Ureter (tissue), 1 donor: ENCODE measurements at regions not wholly inside any gene's neighbourhood (a gene's known extent, or its start where the extent isn't known, plus 50 kb on each side); places are given as distances from the start of the nearest gene placed in this dataset.

Experiments used
- DNase-seq: peaks from one replicate; pipeline ENCODE4 v3.0.0-alpha.2; 2020; ENCODE audit warnings: low spot score
- donor health status: DM: yes; HTN: yes; CAD: no.

DNA sequence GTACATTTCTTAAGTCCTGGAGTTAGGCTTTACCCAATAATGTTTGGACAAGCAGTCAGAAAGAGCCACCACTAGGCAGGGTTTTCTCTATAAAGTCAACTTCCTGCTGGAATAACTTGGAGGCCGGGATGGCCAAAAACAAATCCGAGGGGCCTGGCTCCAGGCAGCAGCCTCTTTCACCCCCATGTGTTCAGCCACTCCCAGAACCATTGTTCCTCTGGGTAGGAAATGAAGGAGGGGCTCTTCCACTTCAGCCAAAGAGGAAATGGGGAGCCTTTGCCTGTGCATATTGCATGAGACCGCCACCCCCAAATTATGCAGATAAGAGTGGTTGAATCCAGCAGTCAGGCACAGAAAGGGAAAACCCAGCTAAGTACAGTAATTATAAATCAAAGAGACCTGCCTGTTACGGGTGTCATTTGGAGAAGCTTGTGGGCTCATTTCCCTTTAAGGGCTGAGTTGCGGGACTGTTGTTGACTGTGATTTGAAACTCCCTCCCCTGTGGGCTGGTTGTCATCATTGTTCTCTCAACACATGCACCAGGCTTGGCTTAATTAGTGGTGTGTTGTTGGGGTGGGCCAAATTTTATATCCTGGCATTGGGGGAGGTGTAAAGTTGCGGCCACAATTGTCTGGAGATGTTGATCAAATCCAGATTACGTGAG, 212.8 kb upstream of the SOX11 start:
- DNase-seq: no peak

DNA sequence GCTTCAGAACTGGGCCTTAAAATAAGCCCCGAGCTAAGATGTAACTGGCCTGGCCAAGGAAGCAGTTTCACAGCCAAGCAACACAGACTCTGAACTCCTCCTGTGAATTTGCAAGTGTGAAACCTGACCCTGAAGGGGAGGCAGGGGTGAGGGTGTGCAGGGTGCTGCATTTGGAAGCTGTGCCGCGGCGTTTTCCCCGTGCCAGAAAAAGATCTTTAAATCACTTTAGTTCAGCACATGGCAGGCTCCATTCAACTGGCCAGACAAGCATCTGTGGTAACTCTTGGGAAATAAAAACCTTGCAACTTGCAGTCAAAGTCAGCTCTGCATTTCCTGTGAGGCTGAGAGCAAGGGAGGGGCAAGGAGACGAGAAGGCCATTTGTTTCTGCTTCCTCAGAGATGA, 209.3 kb upstream of the SOX11 start:
- DNase-seq: no peak

DNA sequence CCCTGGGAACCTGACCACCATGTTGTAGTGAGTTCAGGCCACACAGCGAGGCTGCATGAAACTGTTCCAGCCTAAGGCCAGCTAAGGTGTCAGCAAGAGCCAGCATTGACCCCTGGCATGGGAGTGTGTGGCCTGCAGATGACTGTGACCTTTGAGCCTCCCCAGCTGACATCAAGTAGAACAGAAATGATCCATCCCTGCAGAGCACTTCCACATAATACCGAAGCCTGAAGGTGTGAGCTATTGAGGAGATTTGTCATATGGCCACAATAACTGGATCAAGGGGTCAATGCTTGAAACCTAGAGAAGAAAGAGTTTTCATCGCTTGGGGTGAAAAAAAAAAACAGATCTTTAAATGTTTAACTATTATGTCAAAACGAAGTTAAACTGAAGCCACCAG, 207.3 kb upstream of the SOX11 start:
- no peak for DNase-seq

DNA sequence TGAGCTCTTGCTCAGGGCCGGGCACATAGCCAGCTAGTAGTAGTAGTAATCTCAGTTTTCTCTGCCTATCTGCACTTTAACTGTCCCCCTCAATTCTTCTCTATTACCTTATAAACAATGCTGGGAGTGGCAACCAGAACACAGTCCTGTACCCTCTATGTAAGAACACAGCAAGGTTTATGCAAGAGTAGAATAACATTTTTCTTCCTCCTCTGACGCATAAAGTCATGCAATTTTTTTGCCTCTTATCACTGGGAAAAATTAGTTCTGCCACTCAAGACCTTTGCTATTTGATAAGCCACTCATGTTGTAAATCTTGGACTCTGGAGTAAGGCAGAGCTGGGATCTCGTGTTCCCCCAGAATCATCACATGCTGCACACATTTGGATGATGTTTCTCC, 200.7 kb upstream of the SOX11 start:
- no peak for DNase-seq

DNA sequence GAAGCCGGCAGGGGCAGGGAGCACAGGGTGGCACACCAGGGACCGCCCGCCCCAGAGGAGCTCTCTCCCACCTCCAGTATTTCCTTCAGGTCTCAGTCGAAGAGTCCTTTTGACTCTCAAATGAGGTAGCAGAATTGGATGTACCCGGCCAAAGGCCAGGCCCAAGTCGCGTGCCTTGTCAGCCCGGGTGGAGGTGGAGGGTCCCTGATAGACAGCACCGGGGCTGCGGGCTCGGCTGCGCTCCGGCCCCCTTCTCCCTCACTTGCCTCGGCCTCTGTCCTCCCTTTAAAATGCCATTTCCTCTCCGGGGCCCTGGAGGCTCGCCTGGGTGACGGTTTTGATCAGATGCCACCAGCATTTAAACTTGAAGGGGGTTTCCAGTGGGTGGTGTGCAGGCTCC, 198.9 kb upstream of the SOX11 start:
- DNase-seq: no peak

DNA sequence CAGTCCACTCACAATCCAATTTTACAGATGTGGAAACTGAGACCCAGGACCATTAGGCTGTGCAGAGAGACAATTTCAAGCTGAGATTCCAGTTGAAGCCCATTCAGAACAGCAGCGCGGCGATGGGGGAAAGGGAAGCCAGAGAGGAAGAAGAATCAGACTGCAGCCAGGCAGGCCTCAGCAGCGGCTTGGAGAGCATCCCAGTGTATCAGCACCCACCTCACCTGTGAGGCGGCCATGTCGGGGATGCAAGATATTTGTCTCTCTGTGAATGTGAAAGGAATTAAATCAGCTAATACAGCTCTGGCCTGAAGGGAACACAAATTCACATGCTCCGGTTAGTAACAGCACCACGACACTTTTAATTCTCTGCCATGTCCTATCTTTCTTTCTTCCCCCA, 198.0 kb upstream of the SOX11 start:
- DNase-seq: no peak

DNA sequence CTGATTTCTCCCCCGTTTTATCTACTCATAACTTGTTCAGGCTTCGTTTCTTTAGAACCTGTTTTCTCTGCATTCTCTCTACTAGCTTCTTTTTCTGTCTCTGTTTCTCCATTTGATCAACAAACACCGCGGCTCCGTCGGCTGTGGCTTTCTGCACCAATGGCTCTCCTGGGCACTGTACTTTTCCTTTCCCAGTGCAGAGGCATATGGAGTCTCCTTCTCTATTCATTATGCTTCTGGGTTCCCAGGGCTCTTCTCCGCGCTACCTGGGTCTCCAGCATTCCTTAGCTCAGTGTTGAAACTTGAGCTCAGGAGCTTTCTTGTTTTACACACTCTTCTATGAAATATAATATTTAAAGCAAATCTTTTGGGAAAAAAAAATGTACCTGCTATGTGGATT, 196.6 kb upstream of the SOX11 start:
- no peak for DNase-seq

DNA sequence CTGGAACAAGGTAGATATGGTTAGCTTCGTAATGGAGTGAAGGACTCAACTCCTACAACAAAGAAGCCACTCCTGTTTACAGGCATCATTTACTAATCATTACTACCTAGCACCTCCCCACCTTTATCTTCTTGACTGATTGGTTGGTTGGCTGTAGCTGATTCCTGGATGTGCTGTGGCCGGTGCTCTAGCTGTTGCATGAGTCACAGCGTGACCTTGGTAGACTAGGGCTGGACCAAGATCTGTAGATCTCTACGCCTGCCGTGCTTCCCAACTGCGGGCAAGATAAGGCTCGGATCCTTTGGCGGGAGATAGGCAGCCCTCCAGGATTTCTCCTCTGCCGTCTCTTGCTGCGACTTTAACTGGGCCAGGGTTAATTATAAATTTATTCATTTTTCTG, 194.3 kb upstream of the SOX11 start:
- DNase-seq: no peak

DNA sequence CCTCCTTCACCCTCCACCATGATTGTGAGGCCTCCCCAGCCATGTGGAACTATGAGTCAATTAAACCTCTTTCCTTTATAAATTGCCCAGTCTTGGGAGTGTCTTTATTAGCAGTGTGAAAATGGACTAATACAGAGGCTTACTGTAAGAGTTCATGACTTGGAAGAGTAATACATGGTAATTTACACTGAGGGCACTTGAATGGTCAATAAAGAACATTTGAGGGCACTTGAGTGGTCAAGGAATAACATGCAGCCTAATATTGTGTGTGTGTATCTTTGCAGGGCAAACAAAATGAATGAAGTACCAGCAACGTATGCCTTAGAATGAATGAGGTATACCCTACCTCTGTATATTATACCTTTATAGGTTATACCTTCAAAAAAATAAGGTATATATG, 190.4 kb upstream of the SOX11 start:
- DNase-seq: no peak

DNA sequence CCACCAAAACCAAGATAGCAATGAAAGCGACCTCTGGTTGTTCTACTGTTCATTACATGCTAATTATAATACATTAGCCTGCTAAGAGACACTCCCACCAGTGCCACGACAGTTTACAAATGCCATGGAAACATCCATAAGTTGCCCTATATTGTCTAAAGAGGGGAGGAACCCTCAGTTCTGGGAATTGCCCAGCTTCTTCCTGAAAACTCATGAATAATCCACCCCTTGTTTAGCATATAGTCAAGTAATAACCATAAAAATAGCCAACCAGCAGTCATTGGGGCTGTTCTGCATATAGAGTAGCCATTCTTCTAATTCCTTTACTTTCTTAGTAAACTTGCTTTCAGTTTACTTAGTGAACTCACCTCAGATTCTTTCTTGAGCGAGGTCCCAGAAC, 189.8 kb upstream of the SOX11 start:
- DNase-seq: no peak

DNA sequence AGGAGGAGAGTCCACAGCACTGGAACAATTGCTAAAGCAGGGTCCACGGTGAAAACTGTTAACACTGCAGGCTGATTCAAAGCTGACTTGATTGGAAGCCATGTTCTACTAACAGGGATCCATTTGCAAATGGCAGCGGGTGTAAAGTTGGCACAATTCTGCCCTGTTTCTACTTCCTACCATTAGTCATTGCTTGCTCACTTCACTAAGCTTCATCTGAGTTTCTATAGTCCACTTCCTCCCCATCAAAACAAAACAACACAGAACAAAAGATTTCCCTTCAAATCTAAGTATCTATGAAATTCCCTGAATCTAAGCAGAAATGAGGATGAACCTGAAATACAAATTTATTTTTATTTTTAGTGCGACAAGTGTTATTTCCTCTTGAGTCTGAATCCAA, 187.4 kb upstream of the SOX11 start:
- DNase-seq: no peak

DNA sequence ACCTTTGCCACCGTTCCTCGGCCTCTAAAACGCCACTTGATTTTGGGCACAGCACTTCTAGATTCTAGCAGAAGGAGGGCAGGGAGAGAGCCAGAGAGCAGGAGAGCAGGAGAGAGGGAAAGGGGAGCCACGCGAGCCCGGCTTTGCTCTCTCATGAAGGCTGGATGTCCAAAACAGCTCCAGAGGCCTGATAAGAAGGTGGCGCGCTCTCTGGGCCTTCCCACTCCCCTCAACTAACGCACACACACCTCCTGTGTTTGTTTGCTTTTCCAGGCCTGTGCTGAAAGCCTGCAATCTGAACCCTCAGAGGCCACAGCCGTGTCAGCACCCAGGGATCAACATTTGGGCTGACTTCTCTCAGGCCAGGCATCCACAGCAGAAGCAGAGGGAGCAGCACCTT, 184.8 kb upstream of the SOX11 start:
- DNase-seq: no peak

DNA sequence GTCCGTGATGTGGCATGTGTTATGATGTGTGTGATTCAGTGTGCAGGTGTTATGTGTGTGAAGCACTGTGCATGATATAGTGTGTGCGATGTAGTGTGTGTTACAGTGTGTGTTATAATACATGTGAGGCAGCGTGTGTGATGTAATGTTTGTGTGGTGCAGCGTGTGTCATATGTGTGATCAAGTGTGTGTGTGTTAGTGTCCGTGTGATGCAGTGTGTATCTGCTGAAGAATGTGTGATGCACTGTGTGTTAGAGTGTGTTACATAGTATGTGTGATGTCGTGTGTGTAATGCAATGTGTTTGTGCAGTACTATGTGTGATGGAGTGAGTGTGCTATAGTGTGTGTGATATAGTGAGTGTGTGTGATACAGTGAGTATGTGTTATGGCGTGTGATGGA, 182.8 kb upstream of the SOX11 start:
- no peak for DNase-seq

DNA sequence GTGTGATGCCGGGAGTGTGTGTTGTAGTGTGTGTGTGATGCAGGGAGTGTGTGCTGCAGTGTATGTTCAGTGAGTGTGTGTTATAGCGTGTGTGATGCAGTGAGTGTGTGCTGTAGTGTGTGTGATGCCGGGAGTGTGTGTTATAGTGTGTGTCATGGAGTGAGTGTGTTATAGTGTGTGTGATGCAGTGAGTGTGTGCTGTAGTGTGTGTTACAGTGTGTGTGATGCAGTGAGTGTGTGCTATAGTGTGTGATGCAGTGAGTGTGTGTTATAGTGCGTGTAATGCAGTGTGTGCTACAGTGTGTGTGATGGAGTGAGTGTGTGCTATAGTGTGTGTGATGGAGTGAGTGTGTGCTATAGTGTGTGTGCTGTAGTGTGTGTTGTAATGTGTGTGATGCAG, 182.1 kb upstream of the SOX11 start:
- no peak for DNase-seq

DNA sequence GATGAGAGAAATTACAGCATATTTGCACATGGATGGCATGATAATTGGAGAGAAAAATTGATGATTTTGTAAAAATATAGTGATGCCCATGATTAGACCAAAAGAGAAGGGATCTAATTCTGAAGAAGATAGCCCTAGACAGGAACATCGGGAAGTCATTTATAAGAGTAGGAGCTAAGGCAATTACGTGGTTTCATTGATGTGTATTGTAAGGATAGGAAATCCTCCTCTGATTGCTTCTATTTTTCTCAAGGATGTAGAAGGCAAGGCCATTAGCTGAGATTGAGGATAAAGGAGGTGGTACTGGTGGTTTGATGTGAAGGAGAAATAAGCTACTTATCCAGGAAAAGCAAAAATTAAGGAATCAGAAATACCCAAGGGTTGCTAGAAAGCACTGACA, 176.5 kb upstream of the SOX11 start:
- no peak for DNase-seq

DNA sequence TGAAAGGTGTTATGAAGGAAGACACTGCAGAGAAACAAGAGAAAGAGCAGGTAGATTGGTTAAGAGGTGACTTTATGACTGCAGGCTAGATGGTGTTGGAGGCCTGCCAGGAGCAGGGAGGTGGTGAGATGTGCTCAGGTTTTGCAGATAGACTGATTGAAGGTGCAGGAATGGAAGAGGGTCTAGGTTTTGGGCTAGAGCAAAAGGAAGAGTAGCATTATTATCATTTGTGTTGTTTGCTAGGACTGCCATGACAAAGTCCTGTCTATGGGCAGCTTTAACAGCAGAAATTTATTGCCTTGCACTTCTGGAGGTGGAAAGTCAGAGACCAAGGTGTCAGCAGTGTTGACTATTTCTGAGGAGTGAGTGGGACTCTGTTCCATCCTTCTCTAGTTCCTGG, 172.9 kb upstream of the SOX11 start:
- no peak for DNase-seq

DNA sequence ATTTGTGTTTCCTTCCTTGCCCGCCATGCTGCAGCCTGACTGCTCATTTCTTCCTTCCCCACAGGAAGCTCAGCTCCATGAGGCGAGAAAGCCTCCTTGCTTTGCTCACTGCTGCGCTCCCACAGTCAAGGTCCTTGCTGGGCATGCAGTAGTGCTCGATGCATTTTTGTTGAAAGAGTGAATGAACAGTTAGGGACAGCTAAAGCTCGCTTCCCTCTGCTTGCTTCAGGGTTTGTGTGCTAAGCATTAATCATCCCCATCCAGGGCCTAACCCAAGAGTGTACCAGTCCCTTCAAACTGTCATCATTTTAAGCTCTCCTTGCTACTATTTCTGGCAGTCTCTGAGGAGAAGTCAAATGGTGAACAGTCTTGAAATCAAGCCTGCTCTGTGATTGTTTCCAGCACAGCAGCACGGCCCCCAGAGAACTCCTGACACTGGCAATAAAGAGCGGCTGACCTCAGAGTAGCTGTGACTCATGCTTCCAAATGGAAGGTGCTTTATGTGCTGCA, 171.7 kb upstream of the SOX11 start:
- DNase-seq: no peak

DNA sequence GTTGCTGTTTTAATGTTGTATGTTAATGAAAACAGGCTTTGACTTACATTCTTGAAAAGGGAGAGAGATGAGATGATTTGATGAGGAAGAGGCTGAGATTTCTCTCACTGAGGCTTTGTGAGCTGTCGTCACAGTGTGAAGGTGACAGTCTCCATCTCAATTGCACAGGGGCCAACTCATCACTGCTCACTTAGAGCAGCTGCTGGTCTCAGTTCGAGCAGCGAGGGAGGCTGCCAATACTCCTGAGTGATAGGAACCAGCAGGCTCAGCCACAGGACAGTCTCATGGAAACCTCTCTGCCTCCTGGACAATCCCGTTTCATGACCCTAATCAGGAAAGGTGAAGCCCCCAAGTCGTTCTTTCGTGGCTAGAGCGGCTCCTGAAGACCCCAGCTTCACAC, 170.7 kb upstream of the SOX11 start:
- no peak for DNase-seq

DNA sequence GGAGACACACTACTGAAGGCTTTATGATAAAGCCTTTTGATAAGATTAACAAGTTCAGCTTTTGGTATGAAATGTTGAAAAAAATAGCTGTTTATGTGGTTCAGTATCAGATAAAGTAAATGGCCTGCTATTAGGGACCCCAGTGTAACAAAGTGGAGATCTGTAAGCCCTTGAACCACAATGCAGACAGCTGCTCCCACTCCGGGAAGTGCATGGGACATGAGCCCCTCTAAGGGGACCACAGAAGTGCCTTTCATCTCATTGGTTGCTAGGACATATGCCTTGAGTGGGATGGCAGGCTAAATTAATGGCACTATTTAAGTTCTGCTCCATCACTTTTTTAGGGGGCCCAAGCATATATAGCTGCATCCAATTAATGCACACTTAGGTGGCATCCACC, 167.6 kb upstream of the SOX11 start:
- DNase-seq: no peak

DNA sequence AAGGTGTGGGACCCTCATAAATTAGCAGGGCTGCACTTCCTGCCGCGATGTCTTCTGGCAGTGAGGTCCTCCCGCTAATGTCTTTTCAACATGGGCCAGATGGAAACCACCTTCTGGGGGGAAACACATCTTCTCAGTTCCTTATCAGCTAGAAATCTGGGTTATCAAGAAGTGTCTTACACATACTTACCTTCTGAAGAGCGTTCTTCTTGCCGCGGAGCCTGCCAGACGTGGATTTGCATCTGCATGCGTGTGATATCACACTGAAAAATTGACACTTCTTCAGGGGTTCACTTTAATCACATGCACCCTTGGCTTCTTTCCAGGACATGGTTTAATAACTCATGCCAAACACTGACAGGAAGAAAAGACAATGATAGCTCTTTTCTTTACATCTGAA, 163.5 kb upstream of the SOX11 start:
- DNase-seq: no peak

DNA sequence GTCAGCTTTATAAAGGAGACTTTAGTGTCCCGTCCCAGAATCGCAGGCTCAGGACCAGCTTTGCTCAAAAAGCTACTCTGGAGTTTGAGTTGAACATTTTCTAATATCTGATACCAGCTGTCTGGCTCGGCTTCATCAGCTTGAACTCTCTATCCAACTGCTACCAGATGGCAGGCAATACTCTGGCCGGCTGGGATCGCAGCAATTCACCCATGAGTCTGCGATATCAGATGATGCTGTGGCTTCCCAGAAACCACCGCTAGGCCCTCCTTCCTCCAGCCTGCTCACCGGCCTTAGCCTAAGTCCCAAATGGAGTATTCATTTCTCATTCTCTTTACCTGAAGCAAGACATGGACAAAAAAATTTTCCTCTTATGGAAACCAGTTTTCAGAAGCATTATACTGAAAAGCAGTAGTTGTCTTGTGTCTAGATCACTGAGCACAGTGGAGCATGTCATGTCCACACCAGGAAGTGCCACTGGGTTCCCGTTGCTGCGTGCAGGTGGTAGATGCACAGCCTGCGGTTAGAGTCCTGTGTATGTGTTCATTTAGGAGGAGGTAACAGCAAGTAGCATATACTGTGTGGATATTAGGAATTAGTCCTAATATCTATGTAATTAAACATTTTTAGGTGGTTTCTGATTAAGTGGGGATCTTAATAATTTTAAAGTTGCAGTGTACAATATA, 162.0 kb upstream of the SOX11 start:
- DNase-seq: no peak

DNA sequence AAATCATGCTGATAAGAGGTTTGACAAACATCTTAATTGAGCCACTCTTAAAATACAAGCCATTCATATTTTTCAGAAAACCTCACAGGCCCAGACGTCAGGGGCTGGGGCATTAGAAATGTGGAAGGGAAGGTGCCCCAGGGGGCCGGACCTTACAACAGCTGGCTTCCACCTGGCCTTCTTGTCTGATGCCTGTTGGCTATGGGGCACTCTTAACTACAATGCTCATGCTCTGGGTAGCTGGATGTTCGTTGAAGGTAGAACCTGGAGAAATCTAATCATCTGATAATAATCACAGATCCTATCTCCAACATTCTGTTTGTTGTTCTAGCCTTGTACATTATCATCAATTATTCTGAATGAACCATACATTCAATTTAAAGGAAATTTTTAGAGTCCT, 156.9 kb upstream of the SOX11 start:
- DNase-seq: no peak

DNA sequence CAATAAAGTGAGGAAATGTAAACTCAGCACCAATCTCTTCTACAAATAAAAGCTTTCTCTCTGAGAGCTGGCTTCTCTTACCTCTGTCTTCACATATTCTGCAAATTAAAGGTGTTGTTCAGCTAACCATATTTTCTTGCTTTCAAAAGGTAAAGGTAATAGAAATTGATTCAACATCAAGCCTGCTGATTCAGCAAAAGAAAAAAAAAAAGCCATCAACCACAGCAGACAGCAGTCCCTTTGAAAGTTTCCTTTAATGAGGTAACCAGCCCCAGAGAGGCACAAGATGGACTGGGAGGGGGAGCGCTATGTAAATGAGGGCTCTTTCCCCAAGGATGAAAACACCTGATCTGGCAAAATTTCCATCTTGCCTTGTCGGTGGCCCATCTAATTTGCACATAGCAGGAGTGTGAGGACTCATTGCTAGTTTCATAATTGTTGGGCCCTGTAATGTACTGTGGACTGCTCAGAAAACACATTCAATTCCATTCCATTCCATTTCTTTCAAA, 154.9 kb upstream of the SOX11 start:
- no peak for DNase-seq

DNA sequence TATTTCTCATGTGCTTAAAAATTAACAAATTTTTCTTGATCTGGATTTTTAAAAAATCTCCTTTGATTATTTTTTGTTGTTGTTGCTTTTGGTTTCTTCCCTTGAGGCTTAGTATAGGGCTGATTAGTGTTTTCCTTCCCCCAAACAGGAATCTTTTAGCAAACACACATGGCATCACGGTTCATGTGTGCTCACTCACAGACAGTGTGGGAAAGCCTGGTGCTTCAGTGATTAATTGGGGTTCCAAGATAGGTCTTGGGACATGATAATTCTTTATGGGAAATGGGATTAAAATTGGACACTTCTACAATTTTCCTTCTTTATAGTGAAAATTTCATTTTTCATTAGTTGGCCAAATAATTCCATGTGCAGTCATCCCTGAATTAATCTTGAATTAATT, 153.9 kb upstream of the SOX11 start:
- DNase-seq: no peak
